HEK293 (cell line): ENCODE measurements at regions not wholly inside any gene's neighbourhood (a gene's known extent, or its start where the extent isn't known, plus 50 kb on each side); places are given as distances from the start of the nearest gene placed in this dataset.
A peak's percentile ranks its signal among the peaks of the same experiment; 100 is the strongest.

Experiments
- CTCF ChIA-PET: fragments of 350-600 bp; formaldehyde crosslinking; extraction: SDS; loops from one replicate; lab custom pipeline; 2021; ENCODE audit warnings: antibody characterized with exemption; lab: Yijun Ruan, JAX
- POLR2A ChIA-PET: fragments of 300-600 bp; formaldehyde crosslinking; extraction: SDS; loops from one replicate; lab custom pipeline; 2020; ENCODE audit warnings: antibody characterized with exemption, inconsistent platforms; lab: Yijun Ruan, JAX
- H3K27ac ChIP-seq: fragments of 200-500 bp; sonication (Bioruptor generic); 2 replicates; pipeline ENCODE4 v1.5.1; 2014; ENCODE audit warnings: low read depth, low read length, control low read depth, inconsistent platforms; ENCODE audit errors: extremely low read depth
- H3K36me3 ChIP-seq, 2 experiments: fragments of 200-500 bp in 1 of 2; sonication (Bioruptor generic) in 1 of 2; 1 replicate in 1 of 2; 2 replicates in 1 of 2; pipeline ENCODE4 v1.5.1; 2014 to 2017; ENCODE audit warnings: inconsistent platforms in 2 of 2, low read length in 2 of 2; ENCODE audit not compliant: control insufficient read depth in 2 of 2, insufficient read depth in 1 of 2
- H3K4me1 ChIP-seq: fragments of 200-500 bp; sonication (Bioruptor generic); 2 replicates; pipeline ENCODE4 v1.5.1; 2014; ENCODE audit warnings: mild to moderate bottlenecking, low read length, inconsistent platforms; ENCODE audit not compliant: control insufficient read depth, insufficient read depth
- H3K4me3 ChIP-seq: 2 replicates; pipeline ENCODE4 v1.5.1; 2011; ENCODE audit warnings: low read depth, mild to moderate bottlenecking, control low read depth, low read length, moderate library complexity
- H3K9me3 ChIP-seq: fragments of 200-500 bp; sonication (Bioruptor generic); 2 replicates; pipeline ENCODE4 v1.5.1; 2014; ENCODE audit warnings: low read depth, low read length, inconsistent platforms; ENCODE audit not compliant: control insufficient read depth, insufficient read depth
- EGR2 ChIP-seq: fragments of 450-650 bp; formaldehyde crosslinking; IDR thresholded peaks from 2 replicates; pipeline ENCODE4 v1.5.1; 2016; ENCODE audit warnings: low read depth, missing biosample characterization, missing genetic modification characterization
- KLF1 ChIP-seq: fragments of 450-650 bp; formaldehyde crosslinking; IDR thresholded peaks from 2 replicates; pipeline ENCODE4 v1.5.1; 2016; ENCODE audit warnings: missing biosample characterization, missing genetic modification characterization
- KLF10 ChIP-seq: fragments of 450-650 bp; IDR thresholded peaks from 2 replicates; pipeline ENCODE4 v1.5.1; 2018; ENCODE audit warnings: missing biosample characterization, mild to moderate bottlenecking, missing genetic modification characterization
- KLF16 ChIP-seq: fragments of 450-650 bp; formaldehyde crosslinking; IDR thresholded peaks from 2 replicates; pipeline ENCODE4 v1.5.1; 2017; ENCODE audit warnings: missing biosample characterization, missing genetic modification characterization
- OVOL3 ChIP-seq: fragments of 450-650 bp; formaldehyde crosslinking; IDR thresholded peaks from 2 replicates; pipeline ENCODE4 v1.5.1; 2016; ENCODE audit warnings: missing biosample characterization, missing genetic modification characterization
- WT1 ChIP-seq: fragments of 450-650 bp; formaldehyde crosslinking; IDR thresholded peaks from 2 replicates; pipeline ENCODE4 v1.5.1; 2016; ENCODE audit warnings: missing biosample characterization, missing genetic modification characterization
- ZFHX2 ChIP-seq: fragments of 450-650 bp; formaldehyde crosslinking; conservative IDR thresholded peaks from 2 replicates; pipeline ENCODE4 v1.5.1; 2016; ENCODE audit warnings: missing biosample characterization, missing genetic modification characterization
- ZNF114 ChIP-seq: fragments of 450-650 bp; formaldehyde crosslinking; IDR thresholded peaks from 2 replicates; pipeline ENCODE4 v1.5.0; 2017; ENCODE audit warnings: missing biosample characterization, missing genetic modification characterization
- ZNF121 ChIP-seq: fragments of 450-650 bp; formaldehyde crosslinking; IDR thresholded peaks from 2 replicates; pipeline ENCODE4 v1.5.1; 2016; ENCODE audit warnings: missing biosample characterization, missing genetic modification characterization
- ZNF174 ChIP-seq: fragments of 450-650 bp; formaldehyde crosslinking; IDR thresholded peaks from 2 replicates; pipeline ENCODE4 v1.5.0; 2017; ENCODE audit warnings: missing biosample characterization, mild to moderate bottlenecking, missing genetic modification characterization
- ZNF2 ChIP-seq: fragments of 450-650 bp; formaldehyde crosslinking; IDR thresholded peaks from 2 replicates; pipeline ENCODE4 v1.5.1; 2016; ENCODE audit warnings: missing biosample characterization, missing genetic modification characterization
- ZNF248 ChIP-seq: fragments of 450-650 bp; formaldehyde crosslinking; IDR thresholded peaks from 2 replicates; pipeline ENCODE4 v1.5.1; 2017; ENCODE audit warnings: missing biosample characterization, missing genetic modification characterization
- ZNF350 ChIP-seq: fragments of 450-650 bp; formaldehyde crosslinking; IDR thresholded peaks from 2 replicates; pipeline ENCODE4 v1.5.0; 2017; ENCODE audit warnings: missing biosample characterization, mild to moderate bottlenecking, missing genetic modification characterization
- ZNF354C ChIP-seq: fragments of 450-650 bp; formaldehyde crosslinking; IDR thresholded peaks from 2 replicates; pipeline ENCODE4 v1.5.1; 2016; ENCODE audit warnings: missing biosample characterization, missing genetic modification characterization, low read depth, borderline replicate concordance
- ZNF391 ChIP-seq: fragments of 450-650 bp; formaldehyde crosslinking; IDR thresholded peaks from 2 replicates; pipeline ENCODE4 v1.5.1; 2016; ENCODE audit warnings: low read depth, missing biosample characterization, missing genetic modification characterization, borderline replicate concordance
- ZNF404 ChIP-seq: fragments of 450-650 bp; formaldehyde crosslinking; IDR thresholded peaks from 2 replicates; pipeline ENCODE4 v1.5.1; 2017; ENCODE audit warnings: missing biosample characterization, missing genetic modification characterization
- ZNF555 ChIP-seq: fragments of 450-650 bp; formaldehyde crosslinking; conservative IDR thresholded peaks from 2 replicates; pipeline ENCODE4 v1.5.1; 2017; ENCODE audit warnings: missing biosample characterization, mild to moderate bottlenecking, missing genetic modification characterization, inconsistent platforms
- ZNF626 ChIP-seq: fragments of 450-650 bp; sonication (Bioruptor Pico); formaldehyde crosslinking; IDR thresholded peaks from 2 replicates; pipeline ENCODE4 v1.5.1; 2018; ENCODE audit warnings: missing biosample characterization, missing genetic modification characterization, inconsistent platforms
- ZNF654 ChIP-seq: fragments of 450-650 bp; formaldehyde crosslinking; IDR thresholded peaks from 2 replicates; pipeline ENCODE4 v1.5.1; 2016; ENCODE audit warnings: low read depth, missing biosample characterization, missing genetic modification characterization
- ZNF791 ChIP-seq: fragments of 450-650 bp; formaldehyde crosslinking; IDR thresholded peaks from 2 replicates; pipeline ENCODE4 v1.5.1; 2016; ENCODE audit warnings: missing biosample characterization, missing genetic modification characterization
- ZSCAN30 ChIP-seq: fragments of 450-650 bp; IDR thresholded peaks from 2 replicates; pipeline ENCODE4 v1.5.1; 2018; ENCODE audit warnings: missing biosample characterization, mild to moderate bottlenecking, missing genetic modification characterization, moderate library complexity
- TF ChIP-seq, protein P1 (sequence below): fragments of 450-650 bp; formaldehyde crosslinking; IDR thresholded peaks from 2 replicates; pipeline ENCODE4 v1.5.1; 2016; ENCODE audit warnings: missing biosample characterization, missing genetic modification characterization
- TF ChIP-seq, protein P2 (sequence below): fragments of 450-650 bp; formaldehyde crosslinking; IDR thresholded peaks from 2 replicates; pipeline ENCODE4 v1.5.1; 2017; ENCODE audit warnings: missing biosample characterization, missing genetic modification characterization
- TF ChIP-seq, protein P3 (sequence below): fragments of 450-650 bp; formaldehyde crosslinking; conservative IDR thresholded peaks from 2 replicates; pipeline ENCODE4 v1.5.1; 2016; ENCODE audit warnings: low read depth, missing biosample characterization, missing genetic modification characterization

DNA sequence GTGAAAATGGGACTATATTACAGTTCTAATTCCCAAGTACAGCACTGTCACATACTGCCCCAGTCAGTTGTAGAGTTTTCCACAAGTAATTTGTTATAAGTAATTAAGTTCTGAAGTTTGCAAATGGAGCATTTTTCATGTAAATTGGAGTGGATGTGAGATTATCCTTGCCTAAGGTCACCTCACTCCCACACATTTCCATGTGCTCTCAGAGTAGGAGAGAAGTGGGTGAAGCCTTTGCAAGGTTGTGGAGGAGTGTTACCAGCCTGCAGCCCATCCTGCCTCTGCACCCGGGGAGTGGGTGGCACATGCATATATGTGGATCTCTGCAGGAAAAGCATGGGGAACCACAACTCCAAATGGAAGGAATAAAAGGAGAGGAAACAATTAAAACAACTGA lies 169.8 kb downstream of the CD47 start:
- no peak overlapping the region for H3K27ac ChIP-seq
- no peaks in the 10 kb centered on the region for H3K4me1 ChIP-seq
- no peak overlapping the region for H3K4me3 ChIP-seq
- POLR2A ChIA-PET: no interaction called here
- no peak for TF ChIP-seq ZNF791 (tag by site-specific recombination)
- peak; percentile 92 for TF ChIP-seq ZFHX2 (tag by site-specific recombination)
- no peak for TF ChIP-seq ZNF354C (tag by site-specific recombination)
- TF ChIP-seq EGR2: peak; percentile 86
- no peaks in the 10 kb centered on the region for H3K36me3 ChIP-seq
- CTCF ChIA-PET: interaction anchor here (0.6 kb wide), 1 partner anchor 682 kb away, joined by 3 read pairs; no protein-coding TSS in a partner anchor
- no peaks in the 10 kb centered on the region for H3K9me3 ChIP-seq

DNA sequence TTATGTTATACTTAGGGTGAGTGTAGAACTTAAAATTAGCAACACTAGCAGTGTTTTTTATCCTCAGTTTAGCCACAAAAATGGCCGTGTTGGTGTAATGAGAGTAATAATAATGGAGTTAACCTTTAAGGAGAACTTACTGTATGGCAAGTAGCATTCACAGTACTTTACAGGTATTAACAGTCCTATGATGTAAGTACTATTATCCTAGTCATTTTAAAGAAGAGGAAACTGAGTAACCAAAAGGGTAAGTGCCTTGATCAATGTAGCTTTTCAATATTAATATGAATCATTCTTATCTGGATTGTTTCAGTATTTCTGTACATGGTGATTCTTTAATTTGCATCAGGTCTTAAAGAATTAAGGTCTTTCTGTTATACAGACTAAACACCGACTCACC lies 170.3 kb downstream of the CD47 start:
- CTCF ChIA-PET: no interaction called here
- no peaks in the 10 kb centered on the region for H3K4me1 ChIP-seq
- H3K4me3 ChIP-seq: no peak overlapping the region
- H3K9me3 ChIP-seq: no peaks in the 10 kb centered on the region
- no peak for TF ChIP-seq ZNF121
- no peak overlapping the region for H3K27ac ChIP-seq
- H3K36me3 ChIP-seq: no peaks in the 10 kb centered on the region
- POLR2A ChIA-PET: no interaction called here

DNA sequence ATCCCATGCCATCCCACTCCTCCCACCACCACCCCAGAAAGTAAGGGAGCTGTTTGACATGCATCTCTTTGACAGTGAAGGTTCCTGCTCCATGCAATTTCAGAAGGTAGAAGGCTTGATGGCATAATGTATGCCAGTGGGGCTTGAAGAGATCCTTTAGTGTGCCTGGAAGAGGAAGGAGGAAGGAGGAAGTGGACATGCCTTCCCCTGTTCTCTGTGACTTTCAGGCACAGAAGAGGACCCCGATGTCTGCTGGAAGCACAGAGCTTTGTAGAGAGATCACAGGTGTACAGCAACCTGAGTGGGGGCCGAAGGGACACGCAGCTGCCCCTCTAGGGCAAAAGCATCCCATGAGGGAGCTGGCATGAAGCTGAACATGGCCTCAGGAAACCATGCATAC lies 171.6 kb downstream of the CD47 start:
- ChIA-PET POLR2A (no interaction called here), CTCF (interaction anchor here (0.7 to 1.1 kb wide), 3 partner anchors 10 to 242 kb away, joined by 3 to 4 read pairs (median 3); no protein-coding TSS in a partner anchor)
- TF ChIP-seq, protein P1, sequence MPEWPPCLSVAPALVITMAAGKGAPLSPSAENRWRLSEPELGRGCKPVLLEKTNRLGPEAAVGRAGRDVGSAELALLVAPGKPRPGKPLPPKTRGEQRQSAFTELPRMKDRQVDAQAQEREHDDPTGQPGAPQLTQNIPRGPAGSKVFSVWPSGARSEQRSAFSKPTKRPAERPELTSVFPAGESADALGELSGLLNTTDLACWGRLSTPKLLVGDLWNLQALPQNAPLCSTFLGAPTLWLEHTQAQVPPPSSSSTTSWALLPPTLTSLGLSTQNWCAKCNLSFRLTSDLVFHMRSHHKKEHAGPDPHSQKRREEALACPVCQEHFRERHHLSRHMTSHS (tag by site-specific recombination): no peak
- no peak for TF ChIP-seq ZNF2 (tag by site-specific recombination)
- TF ChIP-seq ZSCAN30: no peak
- Histone ChIP-seq H3K27ac (no peak overlapping the region), H3K36me3 (no peaks in the 10 kb centered on the region), H3K9me3 (no peaks in the 10 kb centered on the region), H3K4me1 (no peaks in the 10 kb centered on the region), H3K4me3 (no peak overlapping the region)

DNA sequence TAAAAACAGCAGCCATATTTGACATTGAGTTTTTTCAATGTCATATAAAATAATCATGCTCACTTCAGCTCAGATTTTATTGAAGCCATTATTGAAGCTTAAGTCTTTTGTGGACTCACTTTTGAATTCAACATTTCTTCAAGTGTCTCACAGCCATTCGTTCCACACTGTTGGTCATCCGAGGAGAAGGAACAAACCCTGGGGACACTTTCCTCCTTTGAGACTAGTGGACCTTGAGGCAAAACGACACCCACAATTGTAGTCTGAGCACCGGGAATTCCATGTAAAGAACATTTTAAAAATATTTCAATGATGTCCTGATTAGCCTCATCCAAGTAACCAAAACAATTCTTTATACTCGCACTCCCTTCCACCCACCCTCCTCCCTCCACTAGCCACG lies 174.7 kb downstream of the CD47 start:
- Histone ChIP-seq H3K4me1 (no peaks in the 10 kb centered on the region), H3K36me3 (no peaks in the 10 kb centered on the region), H3K27ac (no peak overlapping the region), H3K9me3 (no peaks in the 10 kb centered on the region), H3K4me3 (no peak overlapping the region)
- CTCF ChIA-PET: interaction anchor here (0.6 to 1.2 kb wide), 2 partner anchors 11 to 179 kb away, joined by 5 to 9 read pairs; no protein-coding TSS in a partner anchor
- POLR2A ChIA-PET: no interaction called here
- TF ChIP-seq KLF1 (no peak), ZNF174 (tag by site-specific recombination) (no peak), ZNF404 (no peak), ZNF555 (tag by site-specific recombination) (no peak), ZNF350 (tag by site-specific recombination) (no peak), ZNF654 (tag by site-specific recombination) (no peak), ZNF248 (tag by site-specific recombination) (no peak), OVOL3 (tag by site-specific recombination) (no peak), ZNF114 (tag by site-specific recombination) (no peak), KLF16 (tag by site-specific recombination) (no peak), WT1 (tag by site-specific recombination) (no peak), ZNF391 (tag by site-specific recombination) (no peak), ZNF626 (no peak), KLF10 (tag by site-specific recombination) (no peak)
- TF ChIP-seq, protein P2, sequence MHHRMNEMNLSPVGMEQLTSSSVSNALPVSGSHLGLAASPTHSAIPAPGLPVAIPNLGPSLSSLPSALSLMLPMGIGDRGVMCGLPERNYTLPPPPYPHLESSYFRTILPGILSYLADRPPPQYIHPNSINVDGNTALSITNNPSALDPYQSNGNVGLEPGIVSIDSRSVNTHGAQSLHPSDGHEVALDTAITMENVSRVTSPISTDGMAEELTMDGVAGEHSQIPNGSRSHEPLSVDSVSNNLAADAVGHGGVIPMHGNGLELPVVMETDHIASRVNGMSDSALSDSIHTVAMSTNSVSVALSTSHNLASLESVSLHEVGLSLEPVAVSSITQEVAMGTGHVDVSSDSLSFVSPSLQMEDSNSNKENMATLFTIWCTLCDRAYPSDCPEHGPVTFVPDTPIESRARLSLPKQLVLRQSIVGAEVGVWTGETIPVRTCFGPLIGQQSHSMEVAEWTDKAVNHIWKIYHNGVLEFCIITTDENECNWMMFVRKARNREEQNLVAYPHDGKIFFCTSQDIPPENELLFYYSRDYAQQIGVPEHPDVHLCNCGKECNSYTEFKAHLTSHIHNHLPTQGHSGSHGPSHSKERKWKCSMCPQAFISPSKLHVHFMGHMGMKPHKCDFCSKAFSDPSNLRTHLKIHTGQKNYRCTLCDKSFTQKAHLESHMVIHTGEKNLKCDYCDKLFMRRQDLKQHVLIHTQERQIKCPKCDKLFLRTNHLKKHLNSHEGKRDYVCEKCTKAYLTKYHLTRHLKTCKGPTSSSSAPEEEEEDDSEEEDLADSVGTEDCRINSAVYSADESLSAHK (tag by site-specific recombination): no peak
- TF ChIP-seq, protein P3, sequence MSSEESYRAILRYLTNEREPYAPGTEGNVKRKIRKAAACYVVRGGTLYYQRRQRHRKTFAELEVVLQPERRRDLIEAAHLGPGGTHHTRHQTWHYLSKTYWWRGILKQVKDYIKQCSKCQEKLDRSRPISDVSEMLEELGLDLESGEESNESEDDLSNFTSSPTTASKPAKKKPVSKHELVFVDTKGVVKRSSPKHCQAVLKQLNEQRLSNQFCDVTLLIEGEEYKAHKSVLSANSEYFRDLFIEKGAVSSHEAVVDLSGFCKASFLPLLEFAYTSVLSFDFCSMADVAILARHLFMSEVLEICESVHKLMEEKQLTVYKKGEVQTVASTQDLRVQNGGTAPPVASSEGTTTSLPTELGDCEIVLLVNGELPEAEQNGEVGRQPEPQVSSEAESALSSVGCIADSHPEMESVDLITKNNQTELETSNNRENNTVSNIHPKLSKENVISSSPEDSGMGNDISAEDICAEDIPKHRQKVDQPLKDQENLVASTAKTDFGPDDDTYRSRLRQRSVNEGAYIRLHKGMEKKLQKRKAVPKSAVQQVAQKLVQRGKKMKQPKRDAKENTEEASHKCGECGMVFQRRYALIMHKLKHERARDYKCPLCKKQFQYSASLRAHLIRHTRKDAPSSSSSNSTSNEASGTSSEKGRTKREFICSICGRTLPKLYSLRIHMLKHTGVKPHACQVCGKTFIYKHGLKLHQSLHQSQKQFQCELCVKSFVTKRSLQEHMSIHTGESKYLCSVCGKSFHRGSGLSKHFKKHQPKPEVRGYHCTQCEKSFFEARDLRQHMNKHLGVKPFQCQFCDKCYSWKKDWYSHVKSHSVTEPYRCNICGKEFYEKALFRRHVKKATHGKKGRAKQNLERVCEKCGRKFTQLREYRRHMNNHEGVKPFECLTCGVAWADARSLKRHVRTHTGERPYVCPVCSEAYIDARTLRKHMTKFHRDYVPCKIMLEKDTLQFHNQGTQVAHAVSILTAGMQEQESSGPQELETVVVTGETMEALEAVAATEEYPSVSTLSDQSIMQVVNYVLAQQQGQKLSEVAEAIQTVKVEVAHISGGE (tag by site-specific recombination): no peak
